ENCODE measurements at regions not wholly inside any gene's neighbourhood (a gene's known extent, or its start where the extent isn't known, plus 50 kb on each side); places are given as distances from the start of the nearest gene placed in this dataset.

DNA sequence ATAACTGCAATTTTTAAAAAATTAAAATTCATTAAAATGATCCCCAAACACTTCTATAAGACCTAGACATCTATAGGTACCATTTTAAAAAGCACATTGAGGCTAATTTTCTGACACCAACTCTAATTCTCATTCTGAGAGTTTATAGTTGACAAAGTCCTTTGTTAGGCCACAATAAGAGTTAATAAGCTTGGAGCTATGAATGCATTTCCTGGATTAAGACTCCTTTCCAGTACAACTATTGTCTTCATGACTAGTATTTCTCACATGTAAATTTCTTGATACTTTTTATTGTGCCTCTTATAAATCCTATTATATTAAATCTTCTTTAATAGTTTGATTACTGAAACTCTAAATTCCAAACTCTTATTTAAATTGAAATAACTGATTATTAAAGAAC is 340.8 kb downstream of the KLF12 start:
- H3K36me3 ChIP-seq (ENCODE audit: insufficient read depth, low read length) = no peaks in the 10 kb centered on the region
- no peaks in the 10 kb centered on the region for H3K9me2 ChIP-seq (ENCODE audit: insufficient read depth, low read length)
- H3K27ac ChIP-seq (ENCODE audit: low read depth, low read length, poor library complexity, severe bottlenecking) = no peak overlapping the region
- H3K79me2 ChIP-seq (ENCODE audit: insufficient read depth, low read depth, low read length) = no peaks in the 10 kb centered on the region
- no TSS peak for BruUV-seq (replicated peaks)
- ChIA-PET POLR2A (no interaction called here), CTCF (ENCODE audit: unreplicated experiment) (no interaction called here)
- H3K4me2 ChIP-seq (ENCODE audit: low read length) = no peak overlapping the region
- TF ChIP-seq, protein P1, sequence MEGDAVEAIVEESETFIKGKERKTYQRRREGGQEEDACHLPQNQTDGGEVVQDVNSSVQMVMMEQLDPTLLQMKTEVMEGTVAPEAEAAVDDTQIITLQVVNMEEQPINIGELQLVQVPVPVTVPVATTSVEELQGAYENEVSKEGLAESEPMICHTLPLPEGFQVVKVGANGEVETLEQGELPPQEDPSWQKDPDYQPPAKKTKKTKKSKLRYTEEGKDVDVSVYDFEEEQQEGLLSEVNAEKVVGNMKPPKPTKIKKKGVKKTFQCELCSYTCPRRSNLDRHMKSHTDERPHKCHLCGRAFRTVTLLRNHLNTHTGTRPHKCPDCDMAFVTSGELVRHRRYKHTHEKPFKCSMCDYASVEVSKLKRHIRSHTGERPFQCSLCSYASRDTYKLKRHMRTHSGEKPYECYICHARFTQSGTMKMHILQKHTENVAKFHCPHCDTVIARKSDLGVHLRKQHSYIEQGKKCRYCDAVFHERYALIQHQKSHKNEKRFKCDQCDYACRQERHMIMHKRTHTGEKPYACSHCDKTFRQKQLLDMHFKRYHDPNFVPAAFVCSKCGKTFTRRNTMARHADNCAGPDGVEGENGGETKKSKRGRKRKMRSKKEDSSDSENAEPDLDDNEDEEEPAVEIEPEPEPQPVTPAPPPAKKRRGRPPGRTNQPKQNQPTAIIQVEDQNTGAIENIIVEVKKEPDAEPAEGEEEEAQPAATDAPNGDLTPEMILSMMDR (conservative IDR thresholded peaks at IDR 0.05; ENCODE audit: low read length) = no peak
- H3K4me3 ChIP-seq (ENCODE audit: low read depth, low read length, poor library complexity, severe bottlenecking) = no peak overlapping the region
- no peak for DNase-seq (ENCODE audit: low spot score)
- H3K9me3 ChIP-seq (ENCODE audit: low read length) = no peaks in the 10 kb centered on the region
- no peaks in the 10 kb centered on the region for H4K20me1 ChIP-seq (ENCODE audit: insufficient read depth, low read length)
- no peaks in the 10 kb centered on the region for H3K4me1 ChIP-seq (ENCODE audit: insufficient read depth, low read length, poor library complexity, severe bottlenecking)
- intact Hi-C loops (cut with micrococcal nuclease; ENCODE audit: unreplicated experiment) = no loop called here
- H2AFZ ChIP-seq (ENCODE audit: low read length) = no peak overlapping the region

DNA sequence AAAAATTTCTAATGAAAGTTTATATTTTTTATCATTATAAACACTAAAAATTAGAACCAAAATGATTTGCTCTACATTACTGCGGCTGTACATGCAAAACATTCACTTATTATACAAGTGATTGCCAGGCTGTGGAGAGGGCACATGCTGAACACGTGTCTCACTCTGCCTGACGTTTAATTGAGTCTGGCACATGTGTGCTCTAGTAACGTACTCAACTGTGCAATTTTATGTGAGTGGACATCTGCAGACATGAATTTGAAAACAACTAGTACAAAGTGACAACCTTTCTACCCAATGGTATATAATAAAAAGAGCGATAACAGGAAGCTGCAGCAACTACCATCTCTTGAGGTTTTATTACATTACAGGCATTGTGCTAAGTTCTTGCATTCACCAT is 341.4 kb downstream of the KLF12 start:
- TF ChIP-seq EZH2phosphoT487 (IDR thresholded peaks at IDR 0.05; ENCODE audit: borderline replicate concordance, low read depth, low read length) = no peak
- TF ChIP-seq, protein P1 (conservative IDR thresholded peaks at IDR 0.05; ENCODE audit: low read length) = no peak
- no TSS peak for BruUV-seq (replicated peaks)
- H2AFZ ChIP-seq (ENCODE audit: low read length) = no peak overlapping the region
- no peaks in the 10 kb centered on the region for H3K36me3 ChIP-seq (ENCODE audit: insufficient read depth, low read length)
- no peak overlapping the region for H3K4me2 ChIP-seq (ENCODE audit: low read length)
- H3K9me2 ChIP-seq (ENCODE audit: insufficient read depth, low read length) = no peaks in the 10 kb centered on the region
- H3K9me3 ChIP-seq (ENCODE audit: low read length) = no peaks in the 10 kb centered on the region
- DNase-seq (ENCODE audit: low spot score) = no peak
- H3K4me1 ChIP-seq (ENCODE audit: insufficient read depth, low read length, poor library complexity, severe bottlenecking) = no peaks in the 10 kb centered on the region
- no peaks in the 10 kb centered on the region for H4K20me1 ChIP-seq (ENCODE audit: insufficient read depth, low read length)
- no peaks in the 10 kb centered on the region for H3K79me2 ChIP-seq (ENCODE audit: insufficient read depth, low read depth, low read length)
- intact Hi-C loops (cut with micrococcal nuclease; ENCODE audit: unreplicated experiment) = no loop called here
- CTCF ChIA-PET (ENCODE audit: unreplicated experiment) = no interaction called here
- H3K4me3 ChIP-seq (ENCODE audit: low read depth, low read length, poor library complexity, severe bottlenecking) = no peak overlapping the region
- no peak overlapping the region for H3K27ac ChIP-seq (ENCODE audit: low read depth, low read length, poor library complexity, severe bottlenecking)
- POLR2A ChIA-PET = no interaction called here

DNA sequence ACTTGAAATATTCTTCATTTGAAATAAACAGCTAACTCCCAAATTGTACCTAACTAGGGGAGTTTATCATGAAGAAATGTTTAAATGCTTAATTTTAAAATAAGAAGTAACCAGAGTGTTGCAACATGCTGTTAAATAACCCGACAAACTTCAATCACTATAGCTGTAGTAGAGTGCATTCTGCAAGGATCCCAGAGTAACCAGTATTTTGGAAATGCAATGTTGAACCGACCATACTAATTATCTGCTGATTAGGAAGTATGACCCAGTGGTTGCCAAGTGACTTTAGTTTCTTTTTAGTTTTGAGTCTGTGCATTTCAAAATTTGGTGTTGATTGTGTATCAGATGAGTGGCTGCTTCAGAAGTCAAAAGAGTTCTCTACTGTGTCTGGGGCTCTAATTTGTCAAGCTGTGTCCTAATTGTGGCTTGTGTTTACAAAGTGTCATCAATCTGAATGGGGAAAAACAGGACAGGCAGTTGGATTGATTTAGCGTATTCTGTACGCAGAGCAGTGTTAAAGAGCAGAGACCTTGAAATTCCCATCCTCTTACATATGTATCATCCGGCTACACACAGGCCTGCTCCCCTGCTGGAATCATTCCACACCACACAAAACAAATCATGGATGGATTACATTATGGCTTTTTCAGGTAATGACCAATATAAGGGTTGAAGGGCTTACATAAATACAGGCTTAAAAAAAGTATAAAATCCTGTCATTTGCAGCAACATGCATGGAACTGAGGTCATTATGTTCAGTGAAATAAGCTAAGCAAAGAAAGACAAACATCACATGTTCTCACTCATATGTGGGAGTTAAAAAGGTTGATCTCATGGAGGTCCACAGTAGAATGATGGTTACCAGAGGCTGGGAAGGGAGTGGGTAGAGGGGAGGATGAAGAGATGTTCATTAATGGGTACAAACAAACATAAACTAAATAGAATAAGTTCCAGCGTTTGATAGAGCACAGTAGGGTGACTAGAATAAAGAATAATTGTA is 351.5 kb downstream of the KLF12 start:
- no peak for DNase-seq (ENCODE audit: low spot score)
- no peak overlapping the region for H3K4me2 ChIP-seq (ENCODE audit: low read length)
- no peaks in the 10 kb centered on the region for H3K9me3 ChIP-seq (ENCODE audit: low read length)
- no peaks in the 10 kb centered on the region for H3K9me2 ChIP-seq (ENCODE audit: insufficient read depth, low read length)
- TF ChIP-seq, protein P1 (conservative IDR thresholded peaks at IDR 0.05; ENCODE audit: low read length) = no peak
- TF ChIP-seq EZH2phosphoT487 (IDR thresholded peaks at IDR 0.05; ENCODE audit: borderline replicate concordance, low read depth, low read length) = no peak
- no peak overlapping the region for H3K27ac ChIP-seq (ENCODE audit: low read depth, low read length, poor library complexity, severe bottlenecking)
- intact Hi-C loops (cut with micrococcal nuclease; ENCODE audit: unreplicated experiment) = no loop called here
- POLR2A ChIA-PET = no interaction called here
- no peaks in the 10 kb centered on the region for H4K20me1 ChIP-seq (ENCODE audit: insufficient read depth, low read length)
- no TSS peak for BruUV-seq (replicated peaks)
- H2AFZ ChIP-seq (ENCODE audit: low read length) = no peak overlapping the region
- no peaks in the 10 kb centered on the region for H3K79me2 ChIP-seq (ENCODE audit: insufficient read depth, low read depth, low read length)
- no peaks in the 10 kb centered on the region for H3K4me1 ChIP-seq (ENCODE audit: insufficient read depth, low read length, poor library complexity, severe bottlenecking)
- H3K36me3 ChIP-seq (ENCODE audit: insufficient read depth, low read length) = 0 out of 2 replicates have a peak, but pooled peaks cover 3% of the 10 kb centered on the region
- CTCF ChIA-PET (ENCODE audit: unreplicated experiment) = no interaction called here
- H3K4me3 ChIP-seq (ENCODE audit: low read depth, low read length, poor library complexity, severe bottlenecking) = no peak overlapping the region
